SU-DHL-6 (cell line): ENCODE measurements at regions not wholly inside any gene's neighbourhood (a gene's known extent, or its start where the extent isn't known, plus 50 kb on each side); places are given as distances from the start of the nearest gene placed in this dataset.
"Not testable (repeated sequence)": the region's sequence is repeated elsewhere in the genome, so short reads cannot be mapped to it uniquely, and the experiment has no call there.

ENCODE experiments used
- H2AFZ ChIP-seq: fragments of 200-600 bp; sonication (generic); 2 replicates; pipeline ENCODE4 v1.6.1; 2014; ENCODE audit warnings: low read depth, mild to moderate bottlenecking, moderate library complexity, mixed read lengths, antibody characterized with exemption, low read length; ENCODE audit not compliant: severe bottlenecking
- H3F3A ChIP-seq: fragments of 200-600 bp; shearing (Covaris generic); 2 replicates; pipeline ENCODE4 v1.6.0; 2016; ENCODE audit warnings: antibody characterized with exemption, mild to moderate bottlenecking; ENCODE audit not compliant: insufficient read depth
- H3K27ac ChIP-seq: fragments of 200-600 bp; sonication (generic); 2 replicates; pipeline ENCODE4 v1.5.1; 2016; ENCODE audit warnings: low read depth, mild to moderate bottlenecking, low read length, moderate library complexity, mixed read lengths
- H3K27me3 ChIP-seq: fragments of 200-600 bp; sonication (generic), shearing (Covaris generic); 2 replicates; pipeline ENCODE4 v1.6.0; 2014; ENCODE audit warnings: mild to moderate bottlenecking, low read length
- H3K36me3 ChIP-seq: fragments of 200-600 bp; sonication (generic); 2 replicates; pipeline ENCODE4 v1.6.1; 2014; ENCODE audit warnings: mild to moderate bottlenecking, low read length, mixed read lengths
- H3K4me2 ChIP-seq: fragments of 300-600, 200-600 bp; shearing (Covaris generic), sonication (generic); 2 replicates; pipeline ENCODE4 v1.6.0; 2014; ENCODE audit warnings: low read length, low read depth, mild to moderate bottlenecking; ENCODE audit not compliant: poor library complexity, severe bottlenecking
- H3K4me3 ChIP-seq: fragments of 200-600 bp; sonication (generic); 2 replicates; pipeline ENCODE4 v1.5.1; 2014; ENCODE audit warnings: antibody characterized with exemption, low read length, mild to moderate bottlenecking, mixed read lengths; ENCODE audit not compliant: insufficient read depth, poor library complexity, severe bottlenecking
- H3K79me2 ChIP-seq: fragments of 200-600 bp; sonication (generic); 2 replicates; pipeline ENCODE4 v1.6.1; 2014; ENCODE audit warnings: mild to moderate bottlenecking, low read length, moderate library complexity; ENCODE audit not compliant: insufficient read depth
- H3K9ac ChIP-seq: fragments of 200-600 bp; sonication (generic); 2 replicates; pipeline ENCODE4 v1.7.0; 2014; ENCODE audit warnings: mild to moderate bottlenecking, low read length
- H3K9me2 ChIP-seq: fragments of 200-600 bp; sonication (generic); replicated peaks from 2 replicates; pipeline ENCODE4 v1.6.1; 2014; ENCODE audit warnings: low read length; ENCODE audit not compliant: insufficient read depth
- H3K9me3 ChIP-seq: fragments of 200-600 bp; sonication (generic); 2 replicates; pipeline ENCODE4 v1.6.1; 2014; ENCODE audit warnings: low read length, mixed read lengths; ENCODE audit not compliant: insufficient read depth
- H4K20me1 ChIP-seq: fragments of 200-600 bp; sonication (generic); 2 replicates; pipeline ENCODE4 v1.6.1; 2014; ENCODE audit warnings: low read depth, mild to moderate bottlenecking, antibody characterized with exemption, low read length, moderate library complexity, mixed read lengths
- CTCF ChIP-seq: fragments of 200-600 bp; sonication (generic); IDR thresholded peaks from one replicate; pipeline ENCODE4 v1.5.1; 2017; ENCODE audit warnings: antibody characterized with exemption, mild to moderate bottlenecking, low read length, moderate library complexity; ENCODE audit not compliant: insufficient read depth, poor library complexity, severe bottlenecking
- EZH2phosphoT487 ChIP-seq: fragments of 200-600 bp; sonication (generic), shearing (Covaris generic); conservative IDR thresholded peaks from 2 replicates; pipeline ENCODE4 v1.6.1; 2018; ENCODE audit warnings: mild to moderate bottlenecking, antibody characterized with exemption, low read length, moderate library complexity, mixed read lengths

DNA sequence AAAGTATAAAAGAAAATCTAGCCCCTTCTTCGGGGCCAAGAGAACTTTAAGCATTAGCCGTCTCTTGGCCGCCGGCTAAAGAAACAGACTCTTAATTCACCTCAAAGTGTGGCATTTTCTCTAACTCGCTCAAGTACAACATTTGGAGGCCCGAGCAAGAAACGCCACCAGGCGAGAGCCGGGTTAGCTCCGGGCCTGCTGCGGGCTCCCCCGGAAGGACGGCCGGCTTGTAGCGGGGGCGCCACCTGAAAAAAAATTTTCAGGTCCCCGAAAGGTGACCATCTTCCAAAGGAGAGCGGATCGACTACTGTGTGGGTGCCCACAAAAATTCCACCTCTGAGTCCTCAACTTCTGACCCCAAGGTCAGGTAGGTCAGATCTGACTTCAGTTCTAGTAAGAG, 156.0 kb downstream of the DEFB131A start:
- H2AFZ ChIP-seq, result no peak overlapping the region
- H3K79me2 ChIP-seq, result no peaks in the 10 kb centered on the region
- no peaks in the 10 kb centered on the region for H4K20me1 ChIP-seq
- H3K9me2 ChIP-seq, result no peaks in the 10 kb centered on the region
- no peaks in the 10 kb centered on the region for H3F3A ChIP-seq
- no peak overlapping the region for H3K4me2 ChIP-seq
- no peak overlapping the region for H3K4me3 ChIP-seq
- H3K27me3 ChIP-seq, result no peaks in the 10 kb centered on the region
- H3K9me3 ChIP-seq, result no peaks in the 10 kb centered on the region
- H3K36me3 ChIP-seq, result no peaks in the 10 kb centered on the region
- TF ChIP-seq CTCF (no peak), EZH2phosphoT487 (no peak)
- no peak overlapping the region for H3K9ac ChIP-seq
- H3K27ac ChIP-seq, result no peak overlapping the region

- no peak overlapping the region for H2AFZ ChIP-seq
- H3F3A ChIP-seq, result no peaks in the 10 kb centered on the region
Observed at GRCh38 chr4:9602389-9602914, 158.2 kb downstream of the DEFB131A start.

DNA sequence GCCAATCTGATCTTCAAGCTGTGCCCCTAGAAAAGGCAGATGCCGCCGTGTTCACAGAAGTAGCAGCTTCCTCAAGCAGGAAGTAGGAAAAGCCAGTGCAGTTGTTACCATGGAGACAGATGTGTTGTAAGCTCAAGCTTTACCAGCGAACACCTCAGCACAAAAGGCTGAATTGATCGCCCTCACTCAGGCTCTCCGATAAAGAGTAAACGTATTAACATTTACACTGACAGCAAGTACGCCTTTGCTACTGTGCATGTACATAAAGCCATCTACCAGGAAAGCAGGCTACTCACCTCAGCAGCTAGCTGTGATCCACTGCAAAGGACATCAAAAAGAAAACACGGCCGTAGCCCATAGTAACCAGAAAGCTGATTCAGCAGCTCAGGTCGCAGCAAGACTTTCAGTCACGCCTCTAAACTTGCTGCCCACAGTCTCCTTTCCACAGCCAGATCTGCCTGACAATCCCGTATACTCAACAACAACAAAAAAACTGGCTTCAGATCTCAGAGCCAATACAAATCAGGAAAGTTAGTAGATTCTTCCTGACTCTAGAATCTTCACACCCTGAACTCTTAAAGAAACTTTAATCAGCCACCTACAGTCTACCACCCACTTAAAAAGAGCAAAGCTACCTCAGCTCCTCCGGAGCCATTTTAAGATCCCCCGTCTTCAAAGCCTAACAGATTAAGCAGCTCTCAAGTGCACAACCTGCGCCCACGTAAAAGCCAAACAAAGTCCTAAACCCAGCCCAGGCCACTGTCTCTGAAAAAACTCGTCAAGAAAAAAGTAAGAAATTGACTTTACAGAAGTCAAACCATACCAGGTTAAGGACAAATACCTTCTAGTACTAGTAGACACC, 160.0 kb downstream of the DEFB131A start:
- not testable (repeated sequence) for H3K36me3 ChIP-seq, H3K27me3 ChIP-seq, H3K27ac ChIP-seq, H3K4me2 ChIP-seq, H3K79me2 ChIP-seq, H3K9me3 ChIP-seq, H3K9ac ChIP-seq, H3K4me3 ChIP-seq, H3K9me2 ChIP-seq, H4K20me1 ChIP-seq, H2AFZ ChIP-seq, H3F3A ChIP-seq

More at GRCh38 chr4:9602389-9602914, 158.2 kb downstream of the DEFB131A start:
- Histone ChIP-seq H3K9me3 (no peaks in the 10 kb centered on the region), H3K27me3 (no peaks in the 10 kb centered on the region), H3K79me2 (no peaks in the 10 kb centered on the region), H3K9me2 (no peaks in the 10 kb centered on the region), H3K36me3 (no peaks in the 10 kb centered on the region), H4K20me1 (no peaks in the 10 kb centered on the region), H3K4me2 (no peak overlapping the region), H3K9ac (no peak overlapping the region), H3K27ac (no peak overlapping the region), H3K4me3 (no peak overlapping the region)
- TF ChIP-seq EZH2phosphoT487 (no peak), CTCF (no peak)

DNA sequence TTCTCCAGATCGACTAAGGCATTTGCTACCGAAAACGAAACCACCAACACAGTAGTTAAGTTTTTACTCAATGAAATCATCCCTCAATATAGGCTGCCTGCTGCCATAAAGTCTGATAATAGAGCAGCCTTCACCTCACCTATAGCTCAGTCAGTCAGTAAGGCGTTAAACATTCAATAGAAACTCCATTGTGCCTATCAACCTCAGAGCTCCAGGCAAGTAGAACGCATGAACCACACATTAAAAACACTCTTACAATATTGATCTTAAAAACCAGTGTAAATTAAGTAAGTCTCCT, 160.6 kb downstream of the DEFB131A start:
- not testable (repeated sequence) for H3K9me3 ChIP-seq, H2AFZ ChIP-seq, H3F3A ChIP-seq, H3K27me3 ChIP-seq, H3K9ac ChIP-seq, H3K4me2 ChIP-seq, H3K27ac ChIP-seq, H4K20me1 ChIP-seq, H3K79me2 ChIP-seq, H3K36me3 ChIP-seq, H3K9me2 ChIP-seq, H3K4me3 ChIP-seq
